HG02588 (cell line): ENCODE measurements at regions not wholly inside any gene's neighbourhood (a gene's known extent, or its start where the extent isn't known, plus 50 kb on each side); places are given as distances from the start of the nearest gene placed in this dataset.

Experiments used
- ATAC-seq: cut with Tn5 transposase; IDR thresholded peaks from one replicate; pipeline ENCODE4 v1.9.1; 2021; ENCODE audit warnings: mild to moderate bottlenecking, moderate library complexity; ENCODE audit not compliant: unreplicated experiment

DNA sequence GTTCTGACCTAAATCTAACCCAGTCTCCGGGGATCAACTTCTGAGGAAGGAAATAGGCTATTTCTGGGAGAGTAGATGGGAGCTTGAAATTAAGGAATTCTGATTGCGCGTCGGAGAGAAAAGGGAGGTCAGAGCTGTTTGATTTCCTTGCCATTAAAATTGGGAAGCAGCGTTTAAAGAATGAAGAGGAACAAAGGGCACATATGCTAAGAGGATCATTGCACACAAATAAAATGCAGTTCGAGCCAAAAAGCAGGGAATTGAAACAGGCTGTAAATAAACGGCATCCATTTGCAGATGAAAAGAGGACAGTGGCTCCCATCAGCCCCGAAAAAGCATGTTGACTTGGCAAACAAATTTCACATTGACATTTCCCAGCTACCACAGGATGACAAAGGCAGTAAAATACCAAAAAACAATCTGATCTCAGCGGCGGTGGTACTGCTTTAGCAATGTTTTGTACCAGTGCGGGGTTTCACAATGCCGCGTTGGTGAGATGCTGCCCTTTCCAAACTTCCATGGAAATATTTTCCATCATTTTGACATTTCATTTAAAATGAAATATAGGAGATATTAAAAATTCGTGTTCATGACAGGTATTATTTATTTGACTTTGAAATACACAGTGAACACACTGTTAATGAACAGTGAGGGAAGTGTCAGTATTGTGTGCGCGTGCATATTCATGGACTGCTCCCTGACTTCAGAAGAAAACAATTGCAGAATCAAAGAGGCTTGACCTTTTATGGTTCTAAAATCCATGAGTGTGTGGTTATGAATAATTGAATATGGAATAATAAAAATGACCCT lies 108.8 kb downstream of the SQOR start:
- ATAC-seq = no peak

DNA sequence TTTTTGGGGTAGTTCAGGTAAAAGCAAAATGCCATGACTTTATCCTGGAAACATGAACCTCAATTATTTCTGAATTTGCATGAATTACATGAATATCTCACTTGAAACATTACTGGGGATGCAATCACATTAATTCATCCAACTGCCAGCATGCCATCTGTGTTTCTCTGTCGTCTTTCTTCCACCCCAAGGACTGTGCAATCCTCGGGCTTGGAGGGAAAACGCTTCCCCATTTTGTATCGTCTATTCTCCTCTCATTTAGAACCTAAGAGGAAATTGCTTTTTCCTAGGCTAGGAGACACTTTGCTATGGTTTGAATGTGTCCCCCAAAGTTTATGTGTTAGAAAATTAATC lies 109.4 kb downstream of the SQOR start:
- no peak for ATAC-seq

DNA sequence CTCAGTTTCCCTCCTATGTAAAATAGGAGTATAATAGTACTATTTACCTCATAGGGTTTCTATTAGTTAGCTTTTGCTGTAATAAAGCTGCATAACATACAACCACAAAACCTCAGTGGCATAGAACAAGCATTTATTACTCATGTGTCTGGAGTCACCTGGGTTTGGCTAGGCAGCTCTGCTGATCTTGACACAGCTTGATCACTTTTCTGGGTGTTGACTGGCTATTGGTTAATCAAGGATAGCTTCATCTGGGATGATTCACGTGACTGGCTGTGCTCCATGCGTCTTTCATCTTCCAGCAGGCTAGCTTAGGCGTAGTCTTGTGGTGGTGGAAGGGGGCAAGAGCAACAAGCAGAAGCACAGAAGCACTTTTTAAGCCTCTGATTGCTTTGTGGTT lies 112.6 kb downstream of the SQOR start:
- no peak for ATAC-seq

DNA sequence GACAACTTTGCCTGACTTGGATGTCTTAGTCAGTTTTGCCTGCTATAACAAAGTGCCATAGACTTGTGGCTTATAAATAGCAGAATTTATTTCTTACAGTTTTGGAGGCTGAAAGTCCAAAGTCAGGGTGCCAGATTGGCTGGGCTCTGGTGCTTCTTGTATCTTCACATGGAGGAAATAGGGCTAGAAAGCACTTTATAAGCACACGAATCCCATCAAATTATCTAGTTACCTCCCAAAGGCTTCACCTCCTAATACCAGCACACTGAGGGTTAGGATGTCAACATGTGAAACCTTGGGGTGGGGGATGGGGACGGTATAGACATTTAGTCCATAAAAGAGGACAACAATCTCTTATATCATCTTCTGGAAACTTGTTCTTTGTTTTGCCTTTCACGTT lies 116.8 kb downstream of the SQOR start:
- no peak for ATAC-seq

DNA sequence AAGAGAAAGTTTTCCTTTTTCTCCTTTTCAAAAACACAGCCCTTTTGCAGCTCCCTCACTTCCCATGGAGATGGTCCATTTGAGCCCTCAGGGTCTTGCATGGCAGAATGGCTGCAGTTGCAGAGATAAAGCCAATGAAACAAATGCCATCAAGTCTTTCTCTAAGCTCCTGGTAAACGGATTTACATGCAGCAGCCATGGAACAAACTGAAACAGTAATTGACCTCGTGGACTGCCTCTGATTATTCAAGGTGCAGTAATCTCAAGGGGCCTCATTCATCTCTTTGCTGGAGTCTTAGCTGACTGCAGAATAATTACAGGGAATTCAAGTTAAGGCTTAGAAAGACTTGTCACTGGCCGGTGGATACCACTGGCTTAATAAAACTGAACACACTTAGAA lies 125.1 kb downstream of the SQOR start:
- ATAC-seq = no peak

DNA sequence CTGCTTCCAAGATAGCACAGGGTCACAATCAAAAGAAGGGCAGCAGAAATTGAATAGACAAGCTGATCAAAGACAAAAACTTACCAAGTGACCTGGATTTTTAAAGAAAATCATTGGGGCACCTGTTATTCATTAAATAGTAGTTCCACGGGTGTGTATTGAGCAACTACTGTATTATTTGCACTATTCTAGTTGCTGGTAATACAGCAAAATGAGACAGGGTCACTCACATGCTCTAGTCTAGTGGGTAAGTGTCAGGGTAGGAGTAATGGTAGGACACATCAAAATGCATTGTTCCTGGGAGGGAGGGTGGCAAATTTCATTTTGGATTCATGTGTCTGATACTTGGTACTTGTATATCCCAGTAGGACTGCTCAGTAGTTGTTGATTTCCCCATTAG lies 127.9 kb downstream of the SQOR start:
- no peak for ATAC-seq

DNA sequence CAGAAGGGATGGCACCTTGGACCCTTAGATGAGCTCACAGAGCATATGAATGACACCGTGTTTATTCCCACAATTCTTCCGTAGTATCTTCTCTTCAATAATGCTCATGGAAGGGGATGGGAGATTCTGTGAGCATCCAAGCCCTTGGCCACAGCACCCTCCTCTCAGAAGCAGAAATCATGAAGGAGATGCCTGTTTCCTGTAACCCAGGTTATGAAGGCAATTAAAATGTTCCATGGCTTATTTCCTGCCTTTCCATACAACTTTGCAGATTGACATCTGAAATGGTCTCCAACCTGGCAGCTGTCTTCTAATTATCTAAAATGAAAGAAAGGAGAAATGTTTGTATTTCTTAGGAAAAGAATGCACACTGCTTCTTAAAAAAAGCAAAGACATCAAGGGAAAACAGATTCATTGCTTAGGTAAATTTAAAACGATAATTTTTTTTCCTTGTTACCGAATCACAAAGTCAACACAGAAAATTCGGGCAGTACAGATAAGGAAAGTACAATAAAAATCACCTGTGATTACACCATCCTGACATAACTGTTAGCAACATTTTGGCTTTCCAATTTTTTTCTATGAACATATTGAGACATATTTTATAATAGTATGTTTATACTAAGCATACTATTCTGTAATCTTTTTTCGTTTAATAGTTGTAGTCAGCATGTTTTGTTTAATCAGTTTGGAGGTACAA lies 128.5 kb downstream of the SQOR start:
- ATAC-seq = no peak

DNA sequence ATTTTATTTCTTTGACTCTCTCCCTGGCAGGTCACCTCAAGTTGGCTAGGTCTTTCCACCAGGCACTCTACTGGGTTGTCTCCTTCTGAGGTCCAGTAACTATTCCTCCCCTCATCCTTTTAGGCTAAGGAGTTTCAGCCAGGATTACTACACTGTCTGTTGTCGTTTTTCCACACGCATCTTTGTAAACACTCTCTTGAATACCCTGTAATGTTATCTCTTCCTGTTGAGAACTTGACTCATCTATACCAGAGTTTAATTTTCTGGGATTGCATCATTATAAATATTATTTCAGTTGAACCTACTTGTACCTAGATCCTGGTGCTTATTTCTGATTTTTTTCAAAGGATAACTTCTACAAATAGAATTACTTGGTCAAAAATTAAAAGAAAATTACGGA lies 138.3 kb downstream of the SQOR start:
- ATAC-seq = no peak

DNA sequence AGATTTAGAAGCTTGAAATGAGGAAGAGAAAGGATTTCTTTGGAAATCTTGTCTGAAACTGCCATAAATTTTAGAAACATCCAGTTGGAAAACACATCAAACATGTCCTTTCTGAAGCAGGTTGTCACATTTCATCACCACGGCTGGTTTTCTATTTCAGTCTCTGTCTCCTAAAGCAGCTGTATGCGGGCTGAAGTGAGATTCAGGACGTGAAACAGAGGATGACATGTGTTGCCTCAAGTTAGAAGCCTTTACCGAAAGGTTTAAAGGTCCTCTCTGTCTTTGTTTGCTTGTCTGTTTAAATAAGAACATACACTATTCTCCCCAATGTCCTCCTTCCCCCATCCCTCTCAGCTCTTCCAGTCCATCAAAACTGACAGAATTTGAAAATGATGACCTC lies 141.9 kb downstream of the SQOR start:
- ATAC-seq = no peak

DNA sequence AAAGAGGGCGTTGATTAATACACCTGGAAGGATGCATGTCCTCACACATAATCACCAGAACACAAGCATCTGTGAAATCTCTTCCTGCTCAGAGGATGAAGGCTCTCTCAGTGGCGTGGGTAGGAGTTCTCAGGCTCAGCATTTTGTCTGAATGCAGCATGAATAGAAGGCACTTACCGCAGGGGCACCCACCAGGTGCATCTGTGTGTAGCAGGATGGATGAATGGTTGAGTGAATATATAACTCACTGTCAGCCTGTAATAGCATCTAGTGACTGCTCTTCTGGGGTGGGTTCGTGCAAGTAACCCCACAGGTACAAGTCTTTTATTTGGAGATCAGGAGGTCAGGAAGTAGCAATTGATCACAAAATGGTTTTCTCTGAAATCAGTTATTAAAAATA lies 143.0 kb downstream of the SQOR start:
- ATAC-seq = no peak

DNA sequence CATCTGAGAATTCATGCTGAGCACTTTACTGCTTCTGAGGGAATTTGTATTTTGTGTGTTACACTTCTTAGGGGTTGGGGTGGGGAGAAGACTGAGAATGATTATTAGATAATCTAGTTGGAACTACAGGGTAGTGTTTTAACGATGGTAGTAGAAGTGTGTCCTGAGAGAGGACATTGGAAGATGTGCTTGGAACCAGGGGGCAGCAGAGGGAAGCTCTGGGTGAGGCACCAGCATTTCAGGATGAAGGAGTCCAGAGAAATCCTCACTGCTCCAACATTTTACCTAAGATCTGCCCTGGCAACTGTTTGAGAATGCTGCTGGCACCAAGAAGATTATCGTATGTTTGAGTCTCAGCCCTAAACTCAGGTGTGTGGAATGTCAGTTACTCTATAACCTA lies 145.5 kb downstream of the SQOR start:
- no peak for ATAC-seq

DNA sequence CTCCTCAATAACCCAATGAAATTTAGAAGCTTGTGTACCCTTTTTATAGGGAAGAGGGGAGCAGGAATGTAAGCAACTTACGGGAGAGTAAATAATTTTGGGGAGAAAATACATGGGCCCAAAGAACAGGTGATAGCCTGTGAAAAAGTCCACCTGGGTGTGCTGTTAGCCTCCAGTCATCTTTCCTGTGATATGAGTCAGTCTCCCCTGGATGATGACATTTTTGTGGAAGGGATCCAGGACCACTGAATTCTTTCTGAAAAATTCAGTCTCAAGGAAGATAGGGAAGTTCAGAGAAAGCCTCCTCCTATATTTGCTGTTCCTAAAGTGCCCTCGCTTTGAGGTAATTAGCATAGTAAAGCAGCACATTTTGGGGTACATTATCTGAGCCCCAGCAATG lies 149.8 kb downstream of the SQOR start:
- no peak for ATAC-seq

DNA sequence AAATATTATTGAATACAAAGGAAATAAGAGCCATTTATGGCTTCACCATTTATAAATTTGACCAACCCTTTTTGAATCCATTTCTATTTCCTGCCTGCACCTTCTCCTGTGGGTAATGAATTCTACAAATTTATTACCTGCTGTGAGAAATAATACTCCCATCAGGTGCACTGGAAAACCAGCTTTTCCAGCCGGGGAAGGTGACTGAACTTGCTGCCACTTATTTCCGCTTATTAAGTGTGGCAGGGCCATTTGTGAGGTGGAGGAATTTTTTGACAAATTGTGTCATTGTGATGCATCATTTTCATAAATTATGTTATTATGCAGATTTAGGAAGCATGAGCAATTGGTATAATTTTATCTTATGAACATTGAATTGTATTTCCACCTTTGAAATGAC lies 151.1 kb downstream of the SQOR start:
- ATAC-seq = no peak

DNA sequence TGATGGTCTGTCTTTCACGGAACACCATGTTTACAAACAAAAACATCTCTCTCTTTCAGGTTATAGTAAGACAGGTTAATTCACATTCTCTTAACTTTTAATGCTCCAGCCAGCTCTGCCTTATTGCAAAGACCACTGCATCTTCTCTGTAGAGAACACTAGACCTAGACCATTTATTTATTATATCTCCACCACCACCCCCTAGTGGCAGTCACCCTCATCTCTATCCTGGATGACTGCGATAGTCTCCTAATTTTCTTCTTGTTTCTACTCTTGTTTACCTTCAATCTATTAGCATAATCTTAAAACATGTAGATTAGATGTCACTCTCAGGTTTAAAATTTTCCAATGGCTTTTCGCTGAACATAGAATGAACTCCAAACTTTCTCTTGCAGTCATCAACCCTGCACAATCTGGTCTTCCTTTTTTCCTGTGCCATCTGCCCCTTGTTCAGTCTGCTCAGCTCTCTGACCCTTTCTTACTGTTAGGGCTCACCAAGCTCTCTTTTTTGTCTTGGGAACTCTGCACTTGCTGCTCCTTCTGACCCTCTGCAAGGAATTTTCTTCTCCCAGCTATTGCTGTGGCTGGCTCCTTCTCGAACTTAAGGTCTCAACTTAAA lies 155.6 kb downstream of the SQOR start:
- peak; percentile 51 for ATAC-seq

DNA sequence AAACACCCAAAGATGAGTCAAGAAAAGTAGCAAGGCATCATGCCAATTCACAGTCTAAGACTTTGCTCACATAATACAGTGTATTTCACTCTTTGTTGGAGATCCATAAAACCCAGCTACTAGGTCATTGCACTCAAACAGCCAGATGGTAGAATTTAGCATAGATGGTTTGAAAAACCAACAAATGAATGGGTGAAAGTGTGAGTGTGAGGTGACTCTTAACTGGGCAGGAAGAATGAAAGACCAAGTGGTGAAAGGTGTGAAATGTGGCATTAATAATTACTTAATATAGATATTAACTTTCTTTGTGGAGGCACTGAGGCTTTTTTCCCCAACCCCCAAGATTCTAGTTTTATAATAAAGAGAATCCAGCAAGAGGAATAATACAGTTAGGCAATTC lies 159.5 kb downstream of the SQOR start:
- no peak for ATAC-seq

DNA sequence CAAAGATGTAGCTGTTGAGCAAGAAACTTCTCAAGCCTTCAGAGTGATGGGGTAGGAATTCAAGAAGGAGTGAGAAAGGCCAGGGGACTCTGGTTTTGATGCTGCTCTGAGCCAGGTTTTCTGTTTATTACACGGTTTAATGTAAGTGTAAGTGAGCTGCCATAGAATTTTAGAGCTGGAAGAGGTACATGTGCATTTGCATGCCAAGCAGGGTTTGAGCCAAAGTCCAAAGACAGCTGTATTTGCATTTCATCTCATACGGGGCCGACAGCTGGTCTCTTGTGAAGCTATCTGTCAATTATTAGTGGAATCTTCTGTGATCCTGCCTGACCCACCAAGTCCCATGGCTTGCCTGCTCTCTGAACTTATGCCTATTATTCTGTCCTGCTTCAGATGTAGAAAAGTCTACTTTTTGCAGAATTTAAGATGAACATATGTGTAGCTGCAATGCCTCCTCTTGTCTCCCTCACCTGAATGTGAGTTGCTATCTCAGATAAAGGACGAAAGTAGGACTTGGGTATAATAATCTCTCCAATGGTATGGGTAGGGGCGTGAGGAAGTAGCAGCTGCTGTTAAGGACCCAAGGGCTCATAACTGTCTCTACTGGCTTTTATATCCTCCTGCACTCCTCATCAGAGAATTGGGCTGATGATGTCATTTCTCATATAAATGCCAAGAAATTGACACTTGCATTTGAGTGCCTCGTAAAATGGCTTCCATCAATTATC lies 160.0 kb downstream of the SQOR start:
- ATAC-seq = peak; percentile 53

DNA sequence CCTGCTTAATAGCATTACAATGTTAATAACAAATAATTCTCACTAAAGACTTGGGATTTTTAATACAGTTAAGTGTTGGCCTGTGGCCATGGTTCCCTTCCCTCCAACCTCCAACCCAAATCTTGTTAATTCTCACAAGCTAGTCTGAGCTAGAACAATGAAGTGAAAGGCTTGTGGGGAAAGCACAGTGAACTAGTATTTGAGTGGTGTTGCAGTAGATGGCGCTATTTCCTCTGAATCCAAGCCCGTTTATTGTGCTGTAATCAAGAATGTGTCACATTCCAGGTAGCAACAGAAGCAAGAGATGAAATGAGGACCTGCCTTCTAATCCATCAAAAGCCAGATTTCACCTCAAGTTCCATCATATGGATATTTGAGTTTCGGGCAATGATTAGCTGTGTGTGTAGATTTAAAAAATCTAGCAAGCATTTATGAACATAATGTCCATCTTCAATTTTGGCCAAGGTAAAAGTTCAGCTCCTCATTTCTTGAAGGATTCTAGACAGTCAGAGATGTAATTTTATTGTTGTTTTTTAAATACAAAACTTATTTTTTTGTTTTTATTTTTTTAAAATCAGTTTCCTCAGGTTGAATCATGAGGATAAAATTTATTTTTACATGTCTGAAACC lies 160.7 kb downstream of the SQOR start:
- no peak for ATAC-seq

DNA sequence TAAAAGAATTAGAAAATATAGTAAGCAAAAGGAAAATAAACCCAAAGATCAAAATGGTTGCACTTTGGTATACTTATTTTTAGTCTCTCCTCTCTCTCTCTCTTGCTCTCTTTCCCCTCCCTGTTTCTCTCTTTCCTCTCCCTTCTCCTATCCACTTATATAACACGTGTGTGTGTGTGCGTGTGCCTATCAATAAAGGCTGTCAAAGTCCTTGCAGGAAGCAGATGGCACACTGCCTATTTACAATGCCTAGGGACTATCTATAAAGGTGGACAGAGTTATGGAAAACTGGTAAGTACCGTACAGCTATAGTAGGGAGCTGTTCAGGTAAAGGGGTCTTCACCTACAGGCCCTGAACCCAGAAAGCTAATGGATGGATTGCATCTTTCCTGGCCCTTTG lies 161.6 kb downstream of the SQOR start:
- no peak for ATAC-seq

DNA sequence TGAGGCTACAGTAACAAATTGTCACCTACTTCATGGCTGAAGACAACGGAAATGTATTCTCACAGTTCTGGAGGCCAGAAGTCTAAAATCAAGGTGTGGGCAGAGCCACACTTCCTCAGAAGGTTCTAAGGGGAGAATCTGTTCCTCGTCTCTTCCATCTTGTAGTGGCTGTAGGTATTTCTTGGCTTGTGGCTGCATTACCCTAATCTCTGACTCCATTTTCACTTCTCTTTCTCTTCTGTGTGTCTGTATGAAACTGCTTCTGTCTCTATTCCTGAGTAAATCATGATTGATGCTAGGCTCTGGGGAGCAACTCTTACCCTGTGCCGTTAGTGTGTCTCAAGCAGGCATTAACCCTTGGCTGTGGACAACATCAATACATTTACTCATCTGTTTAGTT lies 164.7 kb downstream of the SQOR start:
- peak; percentile 68 for ATAC-seq

DNA sequence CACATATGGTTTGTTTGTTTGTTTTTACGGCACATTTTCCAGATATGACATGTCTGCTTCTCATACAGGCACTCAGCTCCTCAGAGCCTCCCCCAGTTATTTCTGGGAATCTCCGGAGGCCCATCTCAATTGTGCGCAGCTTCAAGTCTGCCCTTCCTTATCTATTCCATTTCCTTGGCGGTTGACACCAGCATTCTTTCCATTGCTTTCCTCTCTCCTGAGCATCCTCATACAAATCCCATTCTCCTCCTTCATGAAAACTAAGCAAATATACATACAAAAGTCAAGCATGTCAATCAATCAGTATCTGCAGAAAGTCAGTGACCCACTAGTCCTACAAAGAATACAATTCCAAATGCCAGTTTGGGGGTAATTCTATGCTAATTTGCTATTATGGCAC lies 166.7 kb downstream of the SQOR start:
- ATAC-seq = no peak

DNA sequence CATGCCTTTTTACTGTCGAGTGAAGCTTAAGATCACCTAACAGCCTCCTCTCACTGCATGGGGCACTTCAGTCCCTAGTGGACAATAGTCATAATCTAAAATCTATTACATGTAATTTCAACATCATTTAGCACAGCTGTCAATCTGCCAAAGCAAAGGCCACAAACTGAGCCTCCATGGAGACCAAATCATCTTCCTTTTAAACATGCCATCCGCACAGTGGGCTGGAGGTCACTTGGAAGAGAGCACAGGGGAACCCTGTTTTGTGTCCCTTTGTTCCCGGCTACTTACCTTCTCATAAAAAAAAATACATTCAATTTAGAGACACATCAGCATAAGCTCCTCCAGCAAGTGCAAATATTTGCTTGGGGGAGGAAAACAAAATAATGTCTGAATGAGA lies 167.3 kb downstream of the SQOR start:
- ATAC-seq = no peak
